GM23338 (cell line): ENCODE measurements at regions not wholly inside any gene's neighbourhood (a gene's known extent, or its start where the extent isn't known, plus 50 kb on each side); places are given as distances from the start of the nearest gene placed in this dataset.

Experiments used
- ATAC-seq: fragments of 200-7000 bp; cut with Tn5 transposase; 3 replicates; pipeline ENCODE4 v1.9.1; 2020
- DNase-seq: peaks from one replicate; pipeline ENCODE4 v3.0.0-alpha.2; 2015; ENCODE audit warnings: low spot score
- H2AFZ ChIP-seq: fragments of 200-600 bp; sonication (generic); 2 replicates; pipeline ENCODE4 v1.8.0; 2016; ENCODE audit warnings: antibody characterized with exemption, mild to moderate bottlenecking, moderate library complexity
- H3F3A ChIP-seq: fragments of 200-600 bp; sonication (generic); replicated peaks from 2 replicates; pipeline ENCODE4 v1.8.0; 2017; ENCODE audit warnings: antibody characterized with exemption, mixed run types, low read depth
- H3K27ac ChIP-seq: fragments of 200-600 bp; sonication (generic); 2 replicates; pipeline ENCODE4 v1.6.1; 2016; ENCODE audit warnings: low read depth
- H3K27me3 ChIP-seq: fragments of 200-600 bp; sonication (generic); 2 replicates; pipeline ENCODE4 v1.8.0; 2016; ENCODE audit warnings: mild to moderate bottlenecking, mixed run types, moderate library complexity; ENCODE audit not compliant: insufficient read depth
- H3K36me3 ChIP-seq: fragments of 200-600 bp; sonication (generic); 2 replicates; pipeline ENCODE4 v1.8.0; 2016; ENCODE audit warnings: mild to moderate bottlenecking; ENCODE audit not compliant: insufficient read depth
- H3K4me1 ChIP-seq: fragments of 200-600 bp; sonication (generic); 2 replicates; pipeline ENCODE4 v1.8.0; 2016; ENCODE audit warnings: mild to moderate bottlenecking, moderate library complexity; ENCODE audit not compliant: insufficient read depth
- H3K4me2 ChIP-seq: fragments of 200-600 bp; sonication (generic); 2 replicates; pipeline ENCODE4 v1.7.1; 2017; ENCODE audit warnings: mixed run types
- H3K4me3 ChIP-seq: fragments of 200-600 bp; sonication (generic); 2 replicates; pipeline ENCODE4 v1.6.1; 2016; ENCODE audit warnings: mixed run types
- H3K79me2 ChIP-seq: fragments of 200-600 bp; sonication (generic); replicated peaks from 2 replicates; pipeline ENCODE4 v1.8.0; 2017; ENCODE audit warnings: mild to moderate bottlenecking; ENCODE audit not compliant: insufficient read depth
- H3K9me2 ChIP-seq: fragments of 200-600 bp; sonication (generic); 2 replicates; pipeline ENCODE4 v1.8.0; 2017; ENCODE audit not compliant: insufficient read depth
- H4K20me1 ChIP-seq: fragments of 200-600 bp; sonication (generic); replicated peaks from 2 replicates; pipeline ENCODE4 v1.8.0; 2017; ENCODE audit warnings: mild to moderate bottlenecking; ENCODE audit not compliant: insufficient read depth
- H3K27ac Mint-ChIP-seq: 2 replicates; pipeline ENCODE4 v1.8.0; 2020; ENCODE audit warnings: inconsistent platforms, mild to moderate bottlenecking, moderate library complexity, mixed read lengths
- H3K27me3 Mint-ChIP-seq: 3 replicates; pipeline ENCODE4 v1.8.0; 2022; ENCODE audit warnings: low read depth, mild to moderate bottlenecking, moderate library complexity, mixed read lengths, inconsistent platforms; ENCODE audit not compliant: insufficient read depth, poor library complexity
- H3K36me3 Mint-ChIP-seq: 3 replicates; pipeline ENCODE4 v1.8.0; 2021; ENCODE audit warnings: low read depth, mild to moderate bottlenecking, inconsistent platforms, moderate library complexity, mixed read lengths
- H3K4me1 Mint-ChIP-seq: 3 replicates; pipeline ENCODE4 v1.8.0; 2020; ENCODE audit warnings: mild to moderate bottlenecking, inconsistent platforms, mixed read lengths
- H3K4me3 Mint-ChIP-seq: 3 replicates; pipeline ENCODE4 v1.8.0; 2021; ENCODE audit warnings: moderate library complexity, mild to moderate bottlenecking, inconsistent platforms, mixed read lengths
- H3K9me3 Mint-ChIP-seq: 3 replicates; pipeline ENCODE4 v1.8.0; 2020; ENCODE audit warnings: moderate library complexity, mild to moderate bottlenecking, inconsistent platforms, mixed read lengths
- ETS1 ChIP-seq: IDR thresholded peaks from 2 replicates; pipeline ENCODE4 v1.6.1; 2016; ENCODE audit warnings: antibody characterized with exemption
- JUNB ChIP-seq: IDR thresholded peaks from one replicate; pipeline ENCODE4 v1.6.1; 2016; ENCODE audit warnings: antibody characterized with exemption; ENCODE audit not compliant: unreplicated experiment
- NANOG ChIP-seq: IDR thresholded peaks from 2 replicates; pipeline ENCODE4 v1.6.1; 2016; ENCODE audit warnings: antibody characterized with exemption, borderline replicate concordance
- ZNF462 ChIP-seq: fragments of 250-450 bp; sonication (Bioruptor Pico); IDR thresholded peaks from 2 replicates; pipeline ENCODE4 v1.5.0; 2020; ENCODE audit warnings: mild to moderate bottlenecking, moderate library complexity
- TF ChIP-seq, protein P1 (sequence below), 2 experiments: fragments of 200-600 bp in 1 of 2; sonication (generic) in 1 of 2; conservative IDR thresholded peaks; 2 replicates each; pipeline versions ENCODE4 v1.5.1 to v1.6.1; 2016 to 2017; ENCODE audit warnings: antibody characterized with exemption in 2 of 2, low read depth in 2 of 2, mild to moderate bottlenecking in 2 of 2, moderate library complexity in 1 of 2

- no peak for TF ChIP-seq ZNF462 (CRISPR knock-in tag)
- TF ChIP-seq NANOG, result no peak
These were observed 532.5 kb upstream of the MGMT start (continued) for GRCh38 chr10:128934492-128934891.

GRCh38 chr10:128936392-128936791, 530.6 kb upstream of the MGMT start:
- no peak overlapping the region for H2AFZ ChIP-seq
- Mint-ChIP-seq H3K4me1 (peaks cover 6% of the 10 kb centered on the region), H3K4me3 (no peak overlapping the region), H3K27ac (no peak overlapping the region), H3K9me3 (no peaks in the 10 kb centered on the region; the same call in 2 of the 3 replicates), H3K27me3 (peaks cover 6% of the 10 kb centered on the region), H3K36me3 (no peaks in the 10 kb centered on the region)
- no peaks in the 10 kb centered on the region for H3K79me2 ChIP-seq
- no peaks in the 10 kb centered on the region for H3K36me3 ChIP-seq
- H3K4me1 ChIP-seq, result no peaks in the 10 kb centered on the region; the same call in 1 of the 2 replicates
- H3K4me2 ChIP-seq, result no peak overlapping the region
- no peak overlapping the region for H3K27ac ChIP-seq
- no peak for DNase-seq
- no peaks in the 10 kb centered on the region for H3K27me3 ChIP-seq
- no peak overlapping the region for H3K4me3 ChIP-seq
- no peaks in the 10 kb centered on the region for H4K20me1 ChIP-seq
- H3K9me2 ChIP-seq, result 0 out of 2 replicates have a peak, but pooled peaks cover 3% of the 10 kb centered on the region
- H3F3A ChIP-seq, result no peaks in the 10 kb centered on the region
- ATAC-seq, result no peak
- TF ChIP-seq ZNF462 (CRISPR knock-in tag) (no peak), ETS1 (no peak), JUNB (no peak)
- TF ChIP-seq, protein P1, sequence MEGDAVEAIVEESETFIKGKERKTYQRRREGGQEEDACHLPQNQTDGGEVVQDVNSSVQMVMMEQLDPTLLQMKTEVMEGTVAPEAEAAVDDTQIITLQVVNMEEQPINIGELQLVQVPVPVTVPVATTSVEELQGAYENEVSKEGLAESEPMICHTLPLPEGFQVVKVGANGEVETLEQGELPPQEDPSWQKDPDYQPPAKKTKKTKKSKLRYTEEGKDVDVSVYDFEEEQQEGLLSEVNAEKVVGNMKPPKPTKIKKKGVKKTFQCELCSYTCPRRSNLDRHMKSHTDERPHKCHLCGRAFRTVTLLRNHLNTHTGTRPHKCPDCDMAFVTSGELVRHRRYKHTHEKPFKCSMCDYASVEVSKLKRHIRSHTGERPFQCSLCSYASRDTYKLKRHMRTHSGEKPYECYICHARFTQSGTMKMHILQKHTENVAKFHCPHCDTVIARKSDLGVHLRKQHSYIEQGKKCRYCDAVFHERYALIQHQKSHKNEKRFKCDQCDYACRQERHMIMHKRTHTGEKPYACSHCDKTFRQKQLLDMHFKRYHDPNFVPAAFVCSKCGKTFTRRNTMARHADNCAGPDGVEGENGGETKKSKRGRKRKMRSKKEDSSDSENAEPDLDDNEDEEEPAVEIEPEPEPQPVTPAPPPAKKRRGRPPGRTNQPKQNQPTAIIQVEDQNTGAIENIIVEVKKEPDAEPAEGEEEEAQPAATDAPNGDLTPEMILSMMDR (conservative IDR thresholded peaks at IDR 0.05; ENCODE audit: low read depth in 2 of 2), result no peak
